CD4-positive, alpha-beta T cell treated with Interleukin-4 for 4 hours (primary cell): ENCODE measurements at regions not wholly inside any gene's neighbourhood (a gene's known extent, or its start where the extent isn't known, plus 50 kb on each side); places are given as distances from the start of the nearest gene placed in this dataset.
"Not testable (repeated sequence)": the region's sequence is repeated elsewhere in the genome, so short reads cannot be mapped to it uniquely, and the experiment has no call there.

Experiments used
- DNase-seq: peaks from one replicate; pipeline ENCODE4 v3.0.0-alpha.2; 2020

- DNase-seq = no peak
These were observed 1718.6 kb downstream of the SUCLG1 start for GRCh38 chr2:82740527-82740926.

GRCh38 chr2:82737965-82738364 lies 1721.1 kb downstream of the SUCLG1 start:
- not testable (repeated sequence) for DNase-seq

GRCh38 chr2:82735336-82735735 lies 1723.7 kb downstream of the SUCLG1 start:
- no peak for DNase-seq

GRCh38 chr2:82731824-82732223 lies 1727.3 kb downstream of the SUCLG1 start:
- no peak for DNase-seq

- DNase-seq = no peak
These were observed 1728.3 kb downstream of the SUCLG1 start for GRCh38 chr2:82730811-82731210.

GRCh38 chr2:82728090-82728489 lies 1731.0 kb downstream of the SUCLG1 start:
- no peak for DNase-seq

GRCh38 chr2:82708681-82709080 lies 1750.4 kb downstream of the SUCLG1 start:
- no peak for DNase-seq

GRCh38 chr2:82697231-82697630 lies 1761.8 kb downstream of the SUCLG1 start:
- DNase-seq = no peak

GRCh38 chr2:82694431-82694830 lies 1764.6 kb downstream of the SUCLG1 start:
- DNase-seq = no peak

- DNase-seq = no peak
These were observed 1768.2 kb downstream of the SUCLG1 start for GRCh38 chr2:82690757-82691411.

GRCh38 chr2:82675186-82675585 lies 1783.9 kb downstream of the SUCLG1 start:
- DNase-seq = no peak

- DNase-seq = no peak
These were observed 1784.4 kb downstream of the SUCLG1 start for GRCh38 chr2:82674652-82675051.

GRCh38 chr2:82667491-82667890 lies 1791.6 kb downstream of the SUCLG1 start:
- no peak for DNase-seq

GRCh38 chr2:82665691-82666090 lies 1793.4 kb downstream of the SUCLG1 start:
- DNase-seq = no peak

GRCh38 chr2:82657106-82657505 lies 1802.0 kb downstream of the SUCLG1 start:
- no peak for DNase-seq

- DNase-seq = no peak
These were observed 1802.7 kb downstream of the SUCLG1 start for GRCh38 chr2:82656420-82656819.

- DNase-seq = no peak
These were observed 1807.0 kb downstream of the SUCLG1 start for GRCh38 chr2:82652117-82652516.

GRCh38 chr2:82650038-82650437 lies 1809.0 kb downstream of the SUCLG1 start:
- DNase-seq = no peak

- no peak for DNase-seq
These were observed 1817.4 kb downstream of the SUCLG1 start for GRCh38 chr2:82641598-82642180.

- DNase-seq = no peak
These were observed 1822.6 kb downstream of the SUCLG1 start for GRCh38 chr2:82636402-82637020.

GRCh38 chr2:82599021-82599420 lies 1860.1 kb downstream of the SUCLG1 start:
- no peak for DNase-seq

GRCh38 chr2:82596581-82596980 lies 1862.5 kb downstream of the SUCLG1 start:
- no peak for DNase-seq

GRCh38 chr2:82591718-82592117 lies 1867.4 kb downstream of the SUCLG1 start:
- no peak for DNase-seq

- no peak for DNase-seq
These were observed 1882.4 kb downstream of the SUCLG1 start for GRCh38 chr2:82576656-82577055.

- no peak for DNase-seq
These were observed 1919.8 kb downstream of the SUCLG1 start for GRCh38 chr2:82539280-82539621.
